Natural killer cell (primary cell): ENCODE measurements at regions not wholly inside any gene's neighbourhood (a gene's known extent, or its start where the extent isn't known, plus 50 kb on each side); places are given as distances from the start of the nearest gene placed in this dataset.

ENCODE experiments used
- ATAC-seq, 3 donors: fragments of 150-1000 bp in 2 of 3; fragments of 200-7000 bp in 1 of 3; cut with Tn5 transposase; 1 replicate in 1 of 3; 2 replicates in 2 of 3; pipeline ENCODE4 v1.10.0; 2021; ENCODE audit warnings: mild to moderate bottlenecking in 2 of 3, moderate library complexity in 2 of 3
- DNase-seq, 2 donors: peaks; one replicate each; pipeline versions ENCODE4 v3.0.0 to v3.0.0-alpha.2; 2013 to 2021; ENCODE audit warnings: mixed read lengths in 1 of 2
- H3K27ac ChIP-seq: one replicate; pipeline ENCODE4 v1.5.1; 2013; ENCODE audit warnings: mild to moderate bottlenecking, low read length
- H3K27me3 ChIP-seq: one replicate; pipeline ENCODE4 v1.6.1; 2013; ENCODE audit warnings: low read length; ENCODE audit not compliant: control insufficient read depth, insufficient read depth
- H3K36me3 ChIP-seq: one replicate; pipeline ENCODE4 v1.6.1; 2013; ENCODE audit warnings: low read length; ENCODE audit not compliant: control insufficient read depth, insufficient read depth
- H3K4me1 ChIP-seq: one replicate; pipeline ENCODE4 v1.6.1; 2013; ENCODE audit warnings: low read length; ENCODE audit not compliant: control insufficient read depth, insufficient read depth
- H3K4me3 ChIP-seq: one replicate; pipeline ENCODE4 v1.5.1; 2013; ENCODE audit warnings: low read length
- H3K9me3 ChIP-seq: one replicate; pipeline ENCODE4 v1.6.1; 2013; ENCODE audit warnings: low read length; ENCODE audit not compliant: control insufficient read depth, insufficient read depth
- H3K27ac Mint-ChIP-seq, 2 donors: one replicate each; pipeline ENCODE4 v1.8.0; 2022; ENCODE audit warnings: mild to moderate bottlenecking in 2 of 2, mixed read lengths in 2 of 2, moderate library complexity in 1 of 2
- H3K27me3 Mint-ChIP-seq, 2 donors: one replicate each; pipeline ENCODE4 v1.8.0; 2022; ENCODE audit warnings: low read depth in 2 of 2, mixed read lengths in 2 of 2
- H3K36me3 Mint-ChIP-seq: one replicate; pipeline ENCODE4 v1.8.0; 2022; ENCODE audit warnings: mixed read lengths
- H3K4me1 Mint-ChIP-seq, 2 donors: one replicate each; pipeline ENCODE4 v1.8.0; 2022; ENCODE audit warnings: mixed read lengths in 2 of 2
- H3K4me3 Mint-ChIP-seq: one replicate; pipeline ENCODE4 v1.8.0; 2022; ENCODE audit warnings: mild to moderate bottlenecking, moderate library complexity, mixed read lengths
- H3K9me3 Mint-ChIP-seq, 2 donors: one replicate each; pipeline ENCODE4 v1.8.0; 2022; ENCODE audit warnings: mixed read lengths in 2 of 2
- WGBS: methylation state at CpG from one replicate; pipeline ENCODE4 v1.1.7; 2013; ENCODE audit warnings: missing lambda C conversion rate; ENCODE audit not compliant: insufficient coverage; 5-methylcytosine and 5-hydroxymethylcytosine counted together
- intact Hi-C: fragments of 100-400 bp; cut with micrococcal nuclease; formaldehyde crosslinking; loops from one replicate; pipeline ENCODE4 v1.14.2; 2022
- TF ChIP-seq, protein P1 (sequence below): fragments of 200-600 bp; IDR thresholded peaks from one replicate; pipeline ENCODE4 v1.8.0; 2022; ENCODE audit warnings: antibody characterized with exemption

- no peak for ATAC-seq
Measured at GRCh38 chr11:130787973-130788570, 128.2 kb downstream of the SNX19 start.

DNA sequence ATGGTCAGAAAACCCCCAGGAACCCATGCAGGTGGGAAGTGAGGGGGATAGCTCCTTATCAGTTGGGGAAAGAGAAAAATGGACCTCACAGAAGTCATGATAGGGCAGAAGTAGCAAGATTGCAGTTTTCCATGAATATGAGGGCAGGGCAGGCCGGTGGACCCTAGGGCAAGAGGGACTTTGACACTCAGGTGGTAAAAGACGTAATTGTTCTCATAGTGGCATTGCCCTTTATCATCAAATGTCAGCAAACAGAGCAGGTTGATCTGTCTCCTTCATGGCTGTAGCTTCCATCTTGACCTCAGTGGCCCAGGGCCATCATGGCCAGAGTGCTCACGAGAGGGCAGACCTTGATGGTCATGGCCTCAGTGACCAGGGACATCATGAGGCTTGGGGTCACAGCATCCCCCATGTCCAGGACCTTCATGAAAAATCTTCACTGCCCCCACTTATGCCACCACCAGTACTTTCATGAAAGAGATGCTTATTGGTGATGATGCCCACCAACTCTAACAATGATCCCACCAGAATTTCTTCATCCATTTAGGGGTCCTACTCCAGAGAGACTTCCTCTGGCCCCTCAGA is 127.1 kb downstream of the SNX19 start:
- DNase-seq (no peak), ATAC-seq (no peak)
- Histone ChIP-seq H3K27ac (no peak overlapping the region), H3K4me3 (no peak overlapping the region), H3K36me3 (no peaks in the 10 kb centered on the region), H3K27me3 (no peaks in the 10 kb centered on the region), H3K4me1 (no peaks in the 10 kb centered on the region), H3K9me3 (peaks cover 6% of the 10 kb centered on the region)
- Mint-ChIP-seq H3K9me3 (peaks cover 0 to 2% of the 10 kb centered on the region in 2 donors), H3K27me3 (peaks cover 18 to 49% of the 10 kb centered on the region in 2 donors), H3K27ac (no peak overlapping the region), H3K4me3 (no peak overlapping the region), H3K4me1 (no peaks in the 10 kb centered on the region), H3K36me3 (peaks cover 12% of the 10 kb centered on the region)
- 74% methylated on average over 3 of the region's 3 CpGs for WGBS
- TF ChIP-seq, protein P1, sequence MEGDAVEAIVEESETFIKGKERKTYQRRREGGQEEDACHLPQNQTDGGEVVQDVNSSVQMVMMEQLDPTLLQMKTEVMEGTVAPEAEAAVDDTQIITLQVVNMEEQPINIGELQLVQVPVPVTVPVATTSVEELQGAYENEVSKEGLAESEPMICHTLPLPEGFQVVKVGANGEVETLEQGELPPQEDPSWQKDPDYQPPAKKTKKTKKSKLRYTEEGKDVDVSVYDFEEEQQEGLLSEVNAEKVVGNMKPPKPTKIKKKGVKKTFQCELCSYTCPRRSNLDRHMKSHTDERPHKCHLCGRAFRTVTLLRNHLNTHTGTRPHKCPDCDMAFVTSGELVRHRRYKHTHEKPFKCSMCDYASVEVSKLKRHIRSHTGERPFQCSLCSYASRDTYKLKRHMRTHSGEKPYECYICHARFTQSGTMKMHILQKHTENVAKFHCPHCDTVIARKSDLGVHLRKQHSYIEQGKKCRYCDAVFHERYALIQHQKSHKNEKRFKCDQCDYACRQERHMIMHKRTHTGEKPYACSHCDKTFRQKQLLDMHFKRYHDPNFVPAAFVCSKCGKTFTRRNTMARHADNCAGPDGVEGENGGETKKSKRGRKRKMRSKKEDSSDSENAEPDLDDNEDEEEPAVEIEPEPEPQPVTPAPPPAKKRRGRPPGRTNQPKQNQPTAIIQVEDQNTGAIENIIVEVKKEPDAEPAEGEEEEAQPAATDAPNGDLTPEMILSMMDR, result no peak
- intact Hi-C loops, result no loop called here

More at GRCh38 chr11:130787973-130788570, 128.2 kb downstream of the SNX19 start:
- intact Hi-C loops, result no loop called here
- no peak for DNase-seq
- H3K27me3 Mint-ChIP-seq, result peaks cover 12 to 38% of the 10 kb centered on the region in 2 donors
- TF ChIP-seq, protein P1, result no peak
- no peaks in the 10 kb centered on the region for H3K36me3 ChIP-seq
- H3K4me3 Mint-ChIP-seq, result no peak overlapping the region
- WGBS, result no CpG with 5 or more reads among the region's 1 CpG
- H3K9me3 ChIP-seq, result peaks cover 6% of the 10 kb centered on the region
- no peaks in the 10 kb centered on the region for H3K4me1 Mint-ChIP-seq
- no peak overlapping the region for H3K27ac Mint-ChIP-seq
- H3K9me3 Mint-ChIP-seq, result peaks cover 0 to 2% of the 10 kb centered on the region in 2 donors
- H3K27me3 ChIP-seq, result no peaks in the 10 kb centered on the region
- no peak overlapping the region for H3K27ac ChIP-seq
- no peaks in the 10 kb centered on the region for H3K4me1 ChIP-seq
- no peak overlapping the region for H3K4me3 ChIP-seq
- H3K36me3 Mint-ChIP-seq, result peaks cover 12% of the 10 kb centered on the region

GRCh38 chr11:130790689-130791088 is 125.6 kb downstream of the SNX19 start:
- H3K36me3 ChIP-seq, result no peaks in the 10 kb centered on the region
- no peaks in the 10 kb centered on the region for H3K27me3 ChIP-seq
- H3K36me3 Mint-ChIP-seq, result peaks cover 12% of the 10 kb centered on the region
- no peak for DNase-seq
- peaks cover 22 to 48% of the 10 kb centered on the region in 2 donors for H3K27me3 Mint-ChIP-seq
- intact Hi-C loops, result no loop called here
- peaks cover 0 to 2% of the 10 kb centered on the region in 2 donors for H3K9me3 Mint-ChIP-seq
- no peak overlapping the region for H3K27ac ChIP-seq
- H3K4me3 Mint-ChIP-seq, result no peak overlapping the region
- TF ChIP-seq, protein P1, result no peak
- no peaks in the 10 kb centered on the region for H3K4me1 Mint-ChIP-seq
- no peak for ATAC-seq
- no peak overlapping the region for H3K4me3 ChIP-seq
- peaks cover 6% of the 10 kb centered on the region for H3K9me3 ChIP-seq
- H3K27ac Mint-ChIP-seq, result no peak overlapping the region
- H3K4me1 ChIP-seq, result no peaks in the 10 kb centered on the region
- WGBS, result 97% methylated on average over 2 of the region's 2 CpGs

GRCh38 chr11:130792772-130793171 is 123.5 kb downstream of the SNX19 start:
- no peaks in the 10 kb centered on the region for H3K4me1 ChIP-seq
- no peak for DNase-seq
- H3K27me3 ChIP-seq, result no peaks in the 10 kb centered on the region
- TF ChIP-seq, protein P1, result no peak
- peaks cover 12% of the 10 kb centered on the region for H3K36me3 Mint-ChIP-seq
- no peaks in the 10 kb centered on the region for H3K4me1 Mint-ChIP-seq
- H3K36me3 ChIP-seq, result no peaks in the 10 kb centered on the region
- peaks cover 27 to 41% of the 10 kb centered on the region in 2 donors for H3K27me3 Mint-ChIP-seq
- H3K27ac ChIP-seq, result no peak overlapping the region
- H3K9me3 Mint-ChIP-seq, result peaks cover 0 to 2% of the 10 kb centered on the region in 2 donors
- intact Hi-C loops, result no loop called here
- H3K4me3 Mint-ChIP-seq, result no peak overlapping the region
- H3K9me3 ChIP-seq, result peaks cover 6% of the 10 kb centered on the region
- ATAC-seq, result no peak
- no peak overlapping the region for H3K27ac Mint-ChIP-seq
- H3K4me3 ChIP-seq, result no peak overlapping the region
